RWPE2 (cell line): ENCODE measurements at regions not wholly inside any gene's neighbourhood (a gene's known extent, or its start where the extent isn't known, plus 50 kb on each side); places are given as distances from the start of the nearest gene placed in this dataset.
A peak's percentile ranks its signal among the peaks of the same experiment; 100 is the strongest.

Source experiments
- ATAC-seq: fragments of 200-7000 bp; cut with Tn5 transposase; 3 replicates; pipeline ENCODE4 v1.9.1; 2021; ENCODE audit warnings: low read depth
- DNase-seq: peaks from one replicate; pipeline ENCODE4 v3.0.0-alpha.2; 2020; ENCODE audit warnings: low spot score
- H3K27ac ChIP-seq: fragments of 450-650 bp; 2 replicates; pipeline ENCODE4 v1.5.1; 2017; ENCODE audit warnings: mild to moderate bottlenecking; ENCODE audit not compliant: poor library complexity, severe bottlenecking
- H3K27me3 ChIP-seq: fragments of 250-450 bp; sonication (Bioruptor Pico); 2 replicates; pipeline ENCODE4 v1.5.1; 2021; ENCODE audit warnings: mild to moderate bottlenecking, moderate library complexity; ENCODE audit not compliant: insufficient read depth, poor library complexity, severe bottlenecking
- H3K36me3 ChIP-seq: fragments of 250-450 bp; sonication (Bioruptor Pico); 2 replicates; pipeline ENCODE4 v1.5.1; 2020; ENCODE audit warnings: low read depth, mild to moderate bottlenecking, moderate library complexity
- H3K4me1 ChIP-seq: fragments of 250-450 bp; sonication (Bioruptor Pico); 2 replicates; pipeline ENCODE4 v1.5.1; 2021; ENCODE audit warnings: mild to moderate bottlenecking, moderate library complexity; ENCODE audit not compliant: insufficient read depth, poor library complexity, severe bottlenecking
- H3K4me3 ChIP-seq: fragments of 250-450 bp; sonication (Bioruptor Pico); 2 replicates; pipeline ENCODE4 v1.5.1; 2021; ENCODE audit warnings: mild to moderate bottlenecking, moderate library complexity; ENCODE audit not compliant: severe bottlenecking
- H3K9me3 ChIP-seq: fragments of 250-450 bp; sonication (Bioruptor Pico); 2 replicates; pipeline ENCODE4 v1.5.1; 2021; ENCODE audit warnings: mild to moderate bottlenecking, moderate library complexity; ENCODE audit not compliant: severe bottlenecking
- TF ChIP-seq, protein P1 (sequence below): fragments of 450-650 bp; IDR thresholded peaks from one replicate; pipeline ENCODE4 v1.5.1; 2017; ENCODE audit warnings: mild to moderate bottlenecking, moderate library complexity; ENCODE audit not compliant: poor library complexity, severe bottlenecking

GRCh38 chr2:9091811-9092210 lies 88.3 kb upstream of the MBOAT2 start:
- ATAC-seq = peak; percentile 89
- Histone ChIP-seq H3K36me3 (no peaks in the 10 kb centered on the region), H3K27me3 (no peaks in the 10 kb centered on the region), H3K4me1 (peaks cover 24% of the 10 kb centered on the region), H3K4me3 (no peak overlapping the region), H3K27ac (peak overlapping the region; percentile 81), H3K9me3 (no peaks in the 10 kb centered on the region)
- no peak for DNase-seq
- TF ChIP-seq, protein P1, sequence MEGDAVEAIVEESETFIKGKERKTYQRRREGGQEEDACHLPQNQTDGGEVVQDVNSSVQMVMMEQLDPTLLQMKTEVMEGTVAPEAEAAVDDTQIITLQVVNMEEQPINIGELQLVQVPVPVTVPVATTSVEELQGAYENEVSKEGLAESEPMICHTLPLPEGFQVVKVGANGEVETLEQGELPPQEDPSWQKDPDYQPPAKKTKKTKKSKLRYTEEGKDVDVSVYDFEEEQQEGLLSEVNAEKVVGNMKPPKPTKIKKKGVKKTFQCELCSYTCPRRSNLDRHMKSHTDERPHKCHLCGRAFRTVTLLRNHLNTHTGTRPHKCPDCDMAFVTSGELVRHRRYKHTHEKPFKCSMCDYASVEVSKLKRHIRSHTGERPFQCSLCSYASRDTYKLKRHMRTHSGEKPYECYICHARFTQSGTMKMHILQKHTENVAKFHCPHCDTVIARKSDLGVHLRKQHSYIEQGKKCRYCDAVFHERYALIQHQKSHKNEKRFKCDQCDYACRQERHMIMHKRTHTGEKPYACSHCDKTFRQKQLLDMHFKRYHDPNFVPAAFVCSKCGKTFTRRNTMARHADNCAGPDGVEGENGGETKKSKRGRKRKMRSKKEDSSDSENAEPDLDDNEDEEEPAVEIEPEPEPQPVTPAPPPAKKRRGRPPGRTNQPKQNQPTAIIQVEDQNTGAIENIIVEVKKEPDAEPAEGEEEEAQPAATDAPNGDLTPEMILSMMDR = no peak

DNA sequence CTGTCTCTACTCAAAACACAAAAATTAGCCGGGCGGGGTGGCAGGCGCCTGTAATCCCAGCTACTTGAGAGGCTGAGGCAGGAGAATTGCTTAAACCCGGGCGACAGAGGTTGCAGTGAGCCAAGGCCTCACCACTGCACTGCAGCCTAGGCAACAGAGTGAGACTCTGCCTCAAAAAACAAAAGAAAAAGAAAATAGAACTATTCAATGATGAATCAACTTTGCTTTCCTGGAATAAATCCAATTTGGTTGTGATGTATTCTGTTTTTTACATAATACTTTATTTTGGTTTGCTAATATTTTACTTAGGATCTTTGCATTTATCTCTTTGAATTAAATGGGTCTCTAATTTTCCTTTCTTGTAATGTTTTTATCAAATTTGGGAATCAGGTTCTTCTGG lies 86.3 kb upstream of the MBOAT2 start:
- Histone ChIP-seq H3K36me3 (no peaks in the 10 kb centered on the region), H3K9me3 (no peaks in the 10 kb centered on the region), H3K27me3 (no peaks in the 10 kb centered on the region), H3K27ac (peak overlapping the region; percentile 81), H3K4me3 (no peak overlapping the region), H3K4me1 (peaks cover 25% of the 10 kb centered on the region)
- TF ChIP-seq, protein P1 = no peak
- ATAC-seq (no peak), DNase-seq (no peak)

GRCh38 chr2:9087121-9087681 lies 83.7 kb upstream of the MBOAT2 start:
- Histone ChIP-seq H3K4me3 (no peak overlapping the region), H3K27me3 (no peaks in the 10 kb centered on the region), H3K9me3 (no peaks in the 10 kb centered on the region), H3K36me3 (no peaks in the 10 kb centered on the region), H3K27ac (no peak overlapping the region), H3K4me1 (peaks cover 28% of the 10 kb centered on the region)
- DNase-seq = no peak
- ATAC-seq = no peak
- TF ChIP-seq, protein P1 = no peak

- no peak for ATAC-seq
- H3K4me3 ChIP-seq = no peak overlapping the region
- TF ChIP-seq, protein P1 = no peak
- H3K27ac ChIP-seq = no peak overlapping the region
- no peak for DNase-seq
- peaks cover 21% of the 10 kb centered on the region for H3K4me1 ChIP-seq
- no peaks in the 10 kb centered on the region for H3K27me3 ChIP-seq
- H3K36me3 ChIP-seq = no peaks in the 10 kb centered on the region
- H3K9me3 ChIP-seq = peaks cover 3% of the 10 kb centered on the region
These were observed 83.0 kb upstream of the MBOAT2 start for GRCh38 chr2:9086465-9086864.

- peaks cover 3% of the 10 kb centered on the region for H3K9me3 ChIP-seq
- no peaks in the 10 kb centered on the region for H3K36me3 ChIP-seq
- peaks cover 18% of the 10 kb centered on the region for H3K4me1 ChIP-seq
- H3K27me3 ChIP-seq = no peaks in the 10 kb centered on the region
- ATAC-seq (no peak), DNase-seq (no peak)
- H3K27ac ChIP-seq = no peak overlapping the region
- TF ChIP-seq, protein P1 = no peak
- H3K4me3 ChIP-seq = no peak overlapping the region
These were observed 81.9 kb upstream of the MBOAT2 start for GRCh38 chr2:9085353-9085752.
